ENCODE measurements at regions not wholly inside any gene's neighbourhood (a gene's known extent, or its start where the extent isn't known, plus 50 kb on each side); places are given as distances from the start of the nearest gene placed in this dataset.

DNA sequence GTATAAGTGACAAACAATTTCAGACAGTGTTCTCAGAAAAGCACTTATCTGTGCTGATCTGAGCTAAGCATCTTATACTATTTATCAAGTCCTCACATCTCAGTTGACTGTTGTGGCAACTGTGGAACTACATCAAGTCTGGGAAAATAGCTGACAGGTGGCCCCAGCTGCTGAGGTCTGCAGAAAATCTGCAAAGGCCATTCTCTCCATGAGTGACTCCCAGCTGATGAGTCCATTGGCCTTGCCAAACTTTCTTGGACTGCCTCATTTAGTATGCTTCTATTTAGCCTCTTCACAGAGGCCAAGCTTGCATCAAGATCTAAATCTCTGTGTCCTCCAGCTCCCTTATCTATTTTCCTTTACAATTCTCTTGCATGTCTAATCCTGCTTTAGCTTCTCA, 174.5 kb upstream of the RBM19 start:
- DNase-seq (no peak), ATAC-seq (no peak)
- Histone ChIP-seq H3K36me3 (ENCODE audit: low read depth, low read length) (no peaks in the 10 kb centered on the region), H3K4me3 (ENCODE audit: low read length) (no peak overlapping the region), H3K9me2 (replicated peaks; ENCODE audit: low read length) (no peaks in the 10 kb centered on the region), H3K4me1 (ENCODE audit: insufficient read depth, low read length) (no peaks in the 10 kb centered on the region), H3K27me3 (ENCODE audit: low read length) (peaks cover 21% of the 10 kb centered on the region), H3K9ac (ENCODE audit: low read length) (no peak overlapping the region), H3K4me2 (ENCODE audit: low read length) (no peak overlapping the region), H3F3A (ENCODE audit: low read length, unreplicated experiment) (no peaks in the 10 kb centered on the region), H4K20me1 (ENCODE audit: low read length) (no peaks in the 10 kb centered on the region), H3K9me3 (ENCODE audit: low read length) (no peaks in the 10 kb centered on the region), H3K27ac (ENCODE audit: low read length) (no peak overlapping the region), H3K79me2 (ENCODE audit: low read length) (no peaks in the 10 kb centered on the region), H2AFZ (ENCODE audit: low read length) (no peak overlapping the region)
- ChIA-PET CTCF (no interaction called here), POLR2A (ENCODE audit: unreplicated experiment) (no interaction called here)
- TF ChIP-seq EZH2 (IDR thresholded peaks at IDR 0.05; ENCODE audit: low read length, unreplicated experiment) (no peak), EZH2phosphoT487 (IDR thresholded peaks at IDR 0.05; ENCODE audit: borderline replicate concordance, low read length) (no peak)
- TF ChIP-seq, protein P1, sequence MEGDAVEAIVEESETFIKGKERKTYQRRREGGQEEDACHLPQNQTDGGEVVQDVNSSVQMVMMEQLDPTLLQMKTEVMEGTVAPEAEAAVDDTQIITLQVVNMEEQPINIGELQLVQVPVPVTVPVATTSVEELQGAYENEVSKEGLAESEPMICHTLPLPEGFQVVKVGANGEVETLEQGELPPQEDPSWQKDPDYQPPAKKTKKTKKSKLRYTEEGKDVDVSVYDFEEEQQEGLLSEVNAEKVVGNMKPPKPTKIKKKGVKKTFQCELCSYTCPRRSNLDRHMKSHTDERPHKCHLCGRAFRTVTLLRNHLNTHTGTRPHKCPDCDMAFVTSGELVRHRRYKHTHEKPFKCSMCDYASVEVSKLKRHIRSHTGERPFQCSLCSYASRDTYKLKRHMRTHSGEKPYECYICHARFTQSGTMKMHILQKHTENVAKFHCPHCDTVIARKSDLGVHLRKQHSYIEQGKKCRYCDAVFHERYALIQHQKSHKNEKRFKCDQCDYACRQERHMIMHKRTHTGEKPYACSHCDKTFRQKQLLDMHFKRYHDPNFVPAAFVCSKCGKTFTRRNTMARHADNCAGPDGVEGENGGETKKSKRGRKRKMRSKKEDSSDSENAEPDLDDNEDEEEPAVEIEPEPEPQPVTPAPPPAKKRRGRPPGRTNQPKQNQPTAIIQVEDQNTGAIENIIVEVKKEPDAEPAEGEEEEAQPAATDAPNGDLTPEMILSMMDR (conservative IDR thresholded peaks at IDR 0.05; ENCODE audit: low read depth, low read length), result no peak
- no TSS peak for BruUV-seq (replicated peaks)
- intact Hi-C loops (cut with micrococcal nuclease), result no loop called here

DNA sequence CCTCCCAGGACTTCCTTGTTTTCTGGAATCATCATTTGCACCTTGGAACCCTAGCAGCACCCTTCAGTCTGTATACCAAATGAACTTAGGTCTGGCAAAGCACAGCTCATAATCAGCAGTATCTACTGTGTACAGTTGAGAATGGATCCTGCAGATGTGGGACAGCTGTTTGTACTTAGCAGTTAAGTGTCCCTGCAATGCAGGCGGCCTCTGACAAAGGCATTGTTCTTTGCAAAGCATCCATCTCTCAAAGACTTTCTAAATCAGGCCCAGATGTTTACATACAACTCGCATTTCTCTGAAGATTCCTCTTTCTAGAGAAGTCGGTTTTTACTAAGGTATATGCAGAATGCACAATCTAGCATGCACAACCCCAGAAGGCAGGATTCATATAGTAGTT, 170.5 kb upstream of the RBM19 start:
- Histone ChIP-seq H3K4me2 (ENCODE audit: low read length) (no peak overlapping the region), H3K9ac (ENCODE audit: low read length) (no peak overlapping the region), H3K9me2 (replicated peaks; ENCODE audit: low read length) (no peaks in the 10 kb centered on the region), H3K9me3 (ENCODE audit: low read length) (no peaks in the 10 kb centered on the region), H3K4me1 (ENCODE audit: insufficient read depth, low read length) (no peaks in the 10 kb centered on the region), H4K20me1 (ENCODE audit: low read length) (no peaks in the 10 kb centered on the region), H3K27me3 (ENCODE audit: low read length) (peaks cover 20% of the 10 kb centered on the region), H3K36me3 (ENCODE audit: low read depth, low read length) (no peaks in the 10 kb centered on the region), H2AFZ (ENCODE audit: low read length) (no peak overlapping the region), H3F3A (ENCODE audit: low read length, unreplicated experiment) (no peaks in the 10 kb centered on the region), H3K79me2 (ENCODE audit: low read length) (no peaks in the 10 kb centered on the region), H3K4me3 (ENCODE audit: low read length) (no peak overlapping the region), H3K27ac (ENCODE audit: low read length) (no peak overlapping the region)
- TF ChIP-seq EZH2phosphoT487 (IDR thresholded peaks at IDR 0.05; ENCODE audit: borderline replicate concordance, low read length), result no peak
- no peak for TF ChIP-seq EZH2 (IDR thresholded peaks at IDR 0.05; ENCODE audit: low read length, unreplicated experiment)
- TF ChIP-seq, protein P1 (conservative IDR thresholded peaks at IDR 0.05; ENCODE audit: low read depth, low read length), result no peak
- ATAC-seq, result no peak
- no peak for DNase-seq
- no TSS peak for BruUV-seq (replicated peaks)
- ChIA-PET POLR2A (ENCODE audit: unreplicated experiment) (no interaction called here), CTCF (no interaction called here)
- intact Hi-C loops (cut with micrococcal nuclease), result loop anchor here (10.0 kb wide), 1 partner anchor 1668 kb away; no protein-coding TSS in a partner anchor

DNA sequence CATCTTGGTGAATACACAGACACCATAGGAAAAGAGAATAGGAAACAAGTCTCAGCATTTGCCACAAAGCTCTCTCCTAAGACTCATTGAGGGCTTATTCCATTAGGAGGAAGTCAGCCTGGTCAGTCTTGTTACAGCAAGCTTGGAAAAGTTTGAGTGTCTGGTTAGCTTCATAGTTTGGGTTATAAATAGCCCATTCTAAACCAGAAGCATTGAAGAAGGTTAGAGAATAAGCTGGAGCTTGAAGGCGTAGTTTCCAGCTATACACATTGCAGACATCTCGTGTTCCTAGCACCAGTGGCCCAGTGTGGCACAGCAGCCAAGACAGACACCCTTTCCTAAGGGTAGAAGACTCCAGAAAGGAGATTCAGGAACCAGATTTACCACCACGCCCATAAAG, 168.8 kb upstream of the RBM19 start:
- CTCF ChIA-PET, result no interaction called here
- H3K27ac ChIP-seq (ENCODE audit: low read length), result no peak overlapping the region
- no peaks in the 10 kb centered on the region for H3K4me1 ChIP-seq (ENCODE audit: insufficient read depth, low read length)
- no peaks in the 10 kb centered on the region for H3F3A ChIP-seq (ENCODE audit: low read length, unreplicated experiment)
- H3K36me3 ChIP-seq (ENCODE audit: low read depth, low read length), result no peaks in the 10 kb centered on the region
- POLR2A ChIA-PET (ENCODE audit: unreplicated experiment), result no interaction called here
- no peak overlapping the region for H3K4me3 ChIP-seq (ENCODE audit: low read length)
- intact Hi-C loops (cut with micrococcal nuclease), result loop anchor here (10.0 kb wide), 1 partner anchor 1670 kb away; no protein-coding TSS in a partner anchor
- no peak for DNase-seq
- ATAC-seq, result no peak
- no peaks in the 10 kb centered on the region for H4K20me1 ChIP-seq (ENCODE audit: low read length)
- no peak overlapping the region for H3K9ac ChIP-seq (ENCODE audit: low read length)
- H3K79me2 ChIP-seq (ENCODE audit: low read length), result no peaks in the 10 kb centered on the region
- TF ChIP-seq EZH2phosphoT487 (IDR thresholded peaks at IDR 0.05; ENCODE audit: borderline replicate concordance, low read length), result no peak
- TF ChIP-seq, protein P1 (conservative IDR thresholded peaks at IDR 0.05; ENCODE audit: low read depth, low read length), result no peak
- BruUV-seq (replicated peaks), result no TSS peak
- no peak overlapping the region for H3K4me2 ChIP-seq (ENCODE audit: low read length)
- H3K9me3 ChIP-seq (ENCODE audit: low read length), result no peaks in the 10 kb centered on the region
- peaks cover 20% of the 10 kb centered on the region for H3K27me3 ChIP-seq (ENCODE audit: low read length)
- no peaks in the 10 kb centered on the region for H3K9me2 ChIP-seq (replicated peaks; ENCODE audit: low read length)
- no peak overlapping the region for H2AFZ ChIP-seq (ENCODE audit: low read length)
